ENCODE measurements at regions not wholly inside any gene's neighbourhood (a gene's known extent, or its start where the extent isn't known, plus 50 kb on each side); places are given as distances from the start of the nearest gene placed in this dataset.

DNA sequence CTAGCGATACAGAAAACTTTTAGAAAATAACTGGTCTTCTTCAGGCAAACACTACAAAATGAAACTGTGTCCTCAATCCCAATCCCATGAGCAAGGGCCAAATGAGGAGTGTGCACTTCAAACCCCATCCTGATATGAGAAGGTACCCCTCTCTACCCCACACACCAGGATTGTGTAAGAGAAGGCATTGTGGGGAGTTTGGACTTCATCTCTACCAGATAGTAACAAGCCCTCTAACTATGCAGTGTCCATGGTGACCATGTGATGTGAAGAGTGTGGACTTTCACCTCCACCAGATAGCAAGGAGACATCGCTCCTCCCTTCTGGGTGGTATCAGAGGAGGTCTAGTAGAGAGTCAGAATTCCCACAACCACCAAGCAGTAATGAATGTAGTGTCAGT, 769.3 kb downstream of the MECOM start:
- Histone ChIP-seq H2AFZ (ENCODE audit: low read length) (no peak overlapping the region), H3K4me3 (ENCODE audit: low read depth, low read length, poor library complexity, severe bottlenecking) (no peak overlapping the region), H3K4me2 (ENCODE audit: low read length) (no peak overlapping the region)

DNA sequence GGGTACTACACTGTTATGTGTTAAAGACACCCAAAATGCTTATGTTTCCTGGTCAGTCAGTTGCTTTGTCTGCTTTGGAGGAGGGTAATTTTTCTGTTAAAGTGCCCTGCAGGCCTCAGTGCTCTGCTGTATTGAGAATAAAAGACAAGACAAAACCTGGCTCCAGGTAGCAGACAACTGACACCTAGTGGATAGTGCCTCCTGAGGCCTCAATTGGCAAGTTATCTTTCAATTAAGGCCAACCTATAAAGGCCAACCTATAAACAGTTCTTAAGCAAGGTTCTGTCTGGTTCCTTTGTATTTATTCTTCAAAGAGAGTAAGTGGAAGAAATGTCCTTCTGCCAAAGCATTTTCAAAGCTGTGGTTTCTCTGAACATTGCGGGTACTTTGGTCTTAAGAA, 773.8 kb downstream of the MECOM start:
- TF ChIP-seq, protein P1, sequence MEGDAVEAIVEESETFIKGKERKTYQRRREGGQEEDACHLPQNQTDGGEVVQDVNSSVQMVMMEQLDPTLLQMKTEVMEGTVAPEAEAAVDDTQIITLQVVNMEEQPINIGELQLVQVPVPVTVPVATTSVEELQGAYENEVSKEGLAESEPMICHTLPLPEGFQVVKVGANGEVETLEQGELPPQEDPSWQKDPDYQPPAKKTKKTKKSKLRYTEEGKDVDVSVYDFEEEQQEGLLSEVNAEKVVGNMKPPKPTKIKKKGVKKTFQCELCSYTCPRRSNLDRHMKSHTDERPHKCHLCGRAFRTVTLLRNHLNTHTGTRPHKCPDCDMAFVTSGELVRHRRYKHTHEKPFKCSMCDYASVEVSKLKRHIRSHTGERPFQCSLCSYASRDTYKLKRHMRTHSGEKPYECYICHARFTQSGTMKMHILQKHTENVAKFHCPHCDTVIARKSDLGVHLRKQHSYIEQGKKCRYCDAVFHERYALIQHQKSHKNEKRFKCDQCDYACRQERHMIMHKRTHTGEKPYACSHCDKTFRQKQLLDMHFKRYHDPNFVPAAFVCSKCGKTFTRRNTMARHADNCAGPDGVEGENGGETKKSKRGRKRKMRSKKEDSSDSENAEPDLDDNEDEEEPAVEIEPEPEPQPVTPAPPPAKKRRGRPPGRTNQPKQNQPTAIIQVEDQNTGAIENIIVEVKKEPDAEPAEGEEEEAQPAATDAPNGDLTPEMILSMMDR (IDR thresholded peaks at IDR 0.05; ENCODE audit: low read length): no peak
- no peak for TF ChIP-seq EZH2 (IDR thresholded peaks at IDR 0.05; ENCODE audit: borderline replicate concordance, low read length)
- Histone ChIP-seq H2AFZ (ENCODE audit: low read length) (no peak overlapping the region), H3K4me2 (ENCODE audit: low read length) (no peak overlapping the region), H3K27me3 (ENCODE audit: insufficient read depth, low read length) (no peaks in the 10 kb centered on the region), H3K9ac (ENCODE audit: low read length) (no peak overlapping the region), H3K4me1 (ENCODE audit: insufficient read depth, low read length, severe bottlenecking) (no peaks in the 10 kb centered on the region), H3K9me2 (ENCODE audit: low read depth, low read length) (no peaks in the 10 kb centered on the region), H3K4me3 (ENCODE audit: low read depth, low read length, poor library complexity, severe bottlenecking) (no peak overlapping the region), H4K20me1 (ENCODE audit: insufficient read depth, low read length) (no peaks in the 10 kb centered on the region), H3K79me2 (ENCODE audit: insufficient read depth, low read length) (no peaks in the 10 kb centered on the region), H3K9me3 (ENCODE audit: low read length) (no peaks in the 10 kb centered on the region), H3K27ac (ENCODE audit: low read depth, low read length, poor library complexity, severe bottlenecking) (no peak overlapping the region), H3F3A (ENCODE audit: insufficient read depth, low read length) (no peaks in the 10 kb centered on the region), H3K36me3 (ENCODE audit: insufficient read depth, low read length) (no peaks in the 10 kb centered on the region)

More for the DNA sequence above, 769.3 kb downstream of the MECOM start:
- no peaks in the 10 kb centered on the region for H3F3A ChIP-seq (ENCODE audit: insufficient read depth, low read length)
- no peaks in the 10 kb centered on the region for H3K79me2 ChIP-seq (ENCODE audit: insufficient read depth, low read length)
- no peak overlapping the region for H3K9ac ChIP-seq (ENCODE audit: low read length)
- no peak overlapping the region for H3K27ac ChIP-seq (ENCODE audit: low read depth, low read length, poor library complexity, severe bottlenecking)
- TF ChIP-seq, protein P1 (IDR thresholded peaks at IDR 0.05; ENCODE audit: low read length): no peak
- TF ChIP-seq EZH2 (IDR thresholded peaks at IDR 0.05; ENCODE audit: borderline replicate concordance, low read length): no peak
- H3K4me1 ChIP-seq (ENCODE audit: insufficient read depth, low read length, severe bottlenecking): no peaks in the 10 kb centered on the region
- no peaks in the 10 kb centered on the region for H3K27me3 ChIP-seq (ENCODE audit: insufficient read depth, low read length)
- H3K9me3 ChIP-seq (ENCODE audit: low read length): no peaks in the 10 kb centered on the region
- no peaks in the 10 kb centered on the region for H3K36me3 ChIP-seq (ENCODE audit: insufficient read depth, low read length)
- H4K20me1 ChIP-seq (ENCODE audit: insufficient read depth, low read length): no peaks in the 10 kb centered on the region
- no peaks in the 10 kb centered on the region for H3K9me2 ChIP-seq (ENCODE audit: low read depth, low read length)

DNA sequence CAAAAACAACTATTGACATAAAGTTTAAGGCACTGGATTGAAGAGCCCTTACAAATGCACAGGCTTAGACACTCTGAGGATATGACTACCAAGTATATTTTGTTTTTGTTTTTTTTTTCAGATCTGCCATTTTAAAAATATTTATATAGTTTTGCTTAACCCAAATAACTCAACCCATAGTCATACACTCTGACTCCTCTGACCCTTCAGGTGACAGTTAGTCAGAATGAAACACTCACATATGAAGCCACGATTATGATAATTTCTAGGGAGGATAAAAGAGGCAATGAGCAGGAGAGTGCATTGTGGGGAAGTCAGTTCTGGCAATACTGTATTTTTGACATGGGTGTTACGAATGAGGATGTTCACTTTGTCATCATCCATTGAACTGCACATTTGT, 774.7 kb downstream of the MECOM start:
- no peaks in the 10 kb centered on the region for H3F3A ChIP-seq (ENCODE audit: insufficient read depth, low read length)
- H3K27me3 ChIP-seq (ENCODE audit: insufficient read depth, low read length): no peaks in the 10 kb centered on the region
- no peaks in the 10 kb centered on the region for H3K9me3 ChIP-seq (ENCODE audit: low read length)
- no peak overlapping the region for H2AFZ ChIP-seq (ENCODE audit: low read length)
- H3K4me1 ChIP-seq (ENCODE audit: insufficient read depth, low read length, severe bottlenecking): no peaks in the 10 kb centered on the region
- no peak overlapping the region for H3K27ac ChIP-seq (ENCODE audit: low read depth, low read length, poor library complexity, severe bottlenecking)
- H3K9me2 ChIP-seq (ENCODE audit: low read depth, low read length): no peaks in the 10 kb centered on the region
- TF ChIP-seq EZH2 (IDR thresholded peaks at IDR 0.05; ENCODE audit: borderline replicate concordance, low read length): no peak
- TF ChIP-seq, protein P1 (IDR thresholded peaks at IDR 0.05; ENCODE audit: low read length): no peak
- H3K4me3 ChIP-seq (ENCODE audit: low read depth, low read length, poor library complexity, severe bottlenecking): no peak overlapping the region
- no peaks in the 10 kb centered on the region for H3K79me2 ChIP-seq (ENCODE audit: insufficient read depth, low read length)
- no peak overlapping the region for H3K4me2 ChIP-seq (ENCODE audit: low read length)
- H3K36me3 ChIP-seq (ENCODE audit: insufficient read depth, low read length): no peaks in the 10 kb centered on the region
- no peak overlapping the region for H3K9ac ChIP-seq (ENCODE audit: low read length)
- no peaks in the 10 kb centered on the region for H4K20me1 ChIP-seq (ENCODE audit: insufficient read depth, low read length)
